Breast epithelium (tissue), 4 donors: ENCODE measurements at regions not wholly inside any gene's neighbourhood (a gene's known extent, or its start where the extent isn't known, plus 50 kb on each side); places are given as distances from the start of the nearest gene placed in this dataset.

ENCODE experiments used
- DNase-seq, 2 donors: peaks; one replicate each; pipeline ENCODE4 v3.0.0-alpha.2; 2019; ENCODE audit warnings: low spot score in 2 of 2
- H3K27ac ChIP-seq, 2 donors: fragments of 200-600 bp; sonication (generic) in 1 of 2; one replicate each; pipeline ENCODE4 v1.5.1; 2016 to 2019; ENCODE audit warnings: mild to moderate bottlenecking in 1 of 2
- H3K27me3 ChIP-seq, 2 donors: fragments of 200-600 bp; sonication (generic) in 1 of 2; one replicate each; pipeline versions ENCODE4 v1.5.1 to v1.6.0; 2017 to 2019; ENCODE audit warnings: control low read depth in 1 of 2, mild to moderate bottlenecking in 1 of 2
- H3K36me3 ChIP-seq: fragments of 200-600 bp; one replicate; pipeline ENCODE4 v1.5.1; 2019
- H3K4me1 ChIP-seq, 2 donors: fragments of 200-600 bp; sonication (generic); one replicate each; pipeline ENCODE4 v1.5.1; 2016 to 2019; ENCODE audit warnings: control low read depth in 1 of 2
- H3K4me3 ChIP-seq, 3 donors: fragments of 200-600 bp; sonication (generic); 1 replicate in 2 of 3; 2 replicates in 1 of 3; pipeline ENCODE4 v1.5.1; 2016 to 2019; ENCODE audit warnings: mild to moderate bottlenecking in 3 of 3, moderate library complexity in 2 of 3
- H3K9me3 ChIP-seq, 2 donors: fragments of 200-600 bp; sonication (generic) in 1 of 2; one replicate each; pipeline ENCODE4 v1.5.1; 2016 to 2019; ENCODE audit warnings: control low read depth in 1 of 2
- POLR2A ChIP-seq: fragments of 450-650 bp; IDR thresholded peaks from one replicate; pipeline ENCODE4 v1.6.1; 2016; ENCODE audit warnings: antibody characterized with exemption, mild to moderate bottlenecking, moderate library complexity
- POLR2AphosphoS5 ChIP-seq, 3 donors: sonication (generic); formaldehyde crosslinking; IDR thresholded peaks; one replicate each; pipeline ENCODE4 v1.6.1; 2017; ENCODE audit warnings: antibody characterized with exemption in 3 of 3
- intact Hi-C: fragments of 100-400 bp; cut with DNase I; formaldehyde crosslinking; loops from one replicate; pipeline ENCODE4 v1.15.1; 2023; ENCODE audit warnings: low total_unique reads
- TF ChIP-seq, protein P1 (sequence below), 3 donors: fragments of 450-650 bp; IDR thresholded peaks; one replicate each; pipeline ENCODE4 v1.5.1; 2016 to 2017; ENCODE audit warnings: antibody characterized with exemption in 3 of 3, mild to moderate bottlenecking in 3 of 3, moderate library complexity in 3 of 3

DNA sequence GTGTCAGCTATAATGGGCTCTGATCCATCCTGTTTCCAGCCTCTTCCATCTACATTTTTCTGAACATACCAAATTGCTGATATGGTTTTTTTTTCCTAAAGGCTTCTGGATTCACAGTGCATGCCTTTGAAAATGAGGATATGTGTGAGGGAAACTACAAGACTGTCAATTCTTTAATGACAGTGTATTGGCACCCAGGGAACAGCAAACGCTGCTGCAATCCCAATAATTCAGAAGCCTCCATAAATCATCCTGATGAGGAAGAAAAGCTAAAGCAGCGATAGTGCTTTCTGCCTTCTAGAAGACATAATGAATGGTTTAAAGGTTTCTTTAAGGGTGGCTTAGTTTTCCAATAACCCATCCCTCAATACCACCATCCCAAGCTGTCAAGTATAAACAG lies 304.5 kb upstream of the PKDCC start:
- Histone ChIP-seq H3K4me3 (no peak overlapping the region), H3K9me3 (no peaks in the 10 kb centered on the region), H3K36me3 (no peaks in the 10 kb centered on the region), H3K4me1 (no peaks in the 10 kb centered on the region), H3K27me3 (no peaks in the 10 kb centered on the region), H3K27ac (no peak overlapping the region)
- no peak for TF ChIP-seq POLR2AphosphoS5 (IDR thresholded peaks at IDR 0.05)
- TF ChIP-seq, protein P1, sequence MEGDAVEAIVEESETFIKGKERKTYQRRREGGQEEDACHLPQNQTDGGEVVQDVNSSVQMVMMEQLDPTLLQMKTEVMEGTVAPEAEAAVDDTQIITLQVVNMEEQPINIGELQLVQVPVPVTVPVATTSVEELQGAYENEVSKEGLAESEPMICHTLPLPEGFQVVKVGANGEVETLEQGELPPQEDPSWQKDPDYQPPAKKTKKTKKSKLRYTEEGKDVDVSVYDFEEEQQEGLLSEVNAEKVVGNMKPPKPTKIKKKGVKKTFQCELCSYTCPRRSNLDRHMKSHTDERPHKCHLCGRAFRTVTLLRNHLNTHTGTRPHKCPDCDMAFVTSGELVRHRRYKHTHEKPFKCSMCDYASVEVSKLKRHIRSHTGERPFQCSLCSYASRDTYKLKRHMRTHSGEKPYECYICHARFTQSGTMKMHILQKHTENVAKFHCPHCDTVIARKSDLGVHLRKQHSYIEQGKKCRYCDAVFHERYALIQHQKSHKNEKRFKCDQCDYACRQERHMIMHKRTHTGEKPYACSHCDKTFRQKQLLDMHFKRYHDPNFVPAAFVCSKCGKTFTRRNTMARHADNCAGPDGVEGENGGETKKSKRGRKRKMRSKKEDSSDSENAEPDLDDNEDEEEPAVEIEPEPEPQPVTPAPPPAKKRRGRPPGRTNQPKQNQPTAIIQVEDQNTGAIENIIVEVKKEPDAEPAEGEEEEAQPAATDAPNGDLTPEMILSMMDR (IDR thresholded peaks at IDR 0.05): no peak
- no peak for TF ChIP-seq POLR2A
- intact Hi-C loops: no loop called here
- DNase-seq: no peak

GRCh38 chr2:41750829-41751228 lies 297.0 kb upstream of the PKDCC start:
- TF ChIP-seq POLR2AphosphoS5 (IDR thresholded peaks at IDR 0.05): no peak
- no peak for TF ChIP-seq POLR2A
- TF ChIP-seq, protein P1 (IDR thresholded peaks at IDR 0.05): no peak
- intact Hi-C loops: loop anchor here (10.0 kb wide), 1 partner anchor 824 kb away; no protein-coding TSS in a partner anchor

GRCh38 chr2:41759880-41760279 lies 287.9 kb upstream of the PKDCC start:
- no peaks in the 10 kb centered on the region for H3K27me3 ChIP-seq
- intact Hi-C loops: loop anchor here (10.0 kb wide), 1 partner anchor 815 kb away; no protein-coding TSS in a partner anchor
- DNase-seq: no peak

More at GRCh38 chr2:41750829-41751228, 297.0 kb upstream of the PKDCC start:
- Histone ChIP-seq H3K4me1 (no peaks in the 10 kb centered on the region), H3K27me3 (no peaks in the 10 kb centered on the region), H3K27ac (no peak overlapping the region), H3K9me3 (no peaks in the 10 kb centered on the region), H3K36me3 (no peaks in the 10 kb centered on the region), H3K4me3 (no peak overlapping the region)
- DNase-seq: no peak

DNA sequence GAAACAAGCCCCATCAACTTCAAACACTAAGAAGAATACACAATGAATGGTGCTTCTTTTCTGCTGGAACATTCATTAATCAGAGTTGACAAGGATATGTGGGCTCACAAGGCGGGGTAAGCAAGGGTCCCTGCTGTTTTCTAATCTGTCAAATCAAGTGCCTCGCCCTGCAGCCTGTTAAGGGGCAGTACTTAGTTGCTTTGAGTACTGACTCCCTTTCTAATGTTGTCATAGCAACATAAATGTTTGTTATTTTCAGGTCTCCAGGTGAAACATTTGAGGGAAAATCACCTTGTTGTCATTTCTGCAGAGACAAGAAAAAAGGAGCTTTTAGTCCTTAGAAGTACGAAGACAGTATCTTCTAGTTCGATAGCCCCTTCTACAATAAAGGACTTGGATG lies 284.7 kb upstream of the PKDCC start:
- H3K4me3 ChIP-seq: no peak overlapping the region
- H3K27me3 ChIP-seq: no peaks in the 10 kb centered on the region
- no peaks in the 10 kb centered on the region for H3K4me1 ChIP-seq
- no peaks in the 10 kb centered on the region for H3K9me3 ChIP-seq
- intact Hi-C loops: no loop called here
- no peak overlapping the region for H3K27ac ChIP-seq
- H3K36me3 ChIP-seq: no peaks in the 10 kb centered on the region
- no peak for DNase-seq
- no peak for TF ChIP-seq POLR2A
- TF ChIP-seq, protein P1 (IDR thresholded peaks at IDR 0.05): no peak
- TF ChIP-seq POLR2AphosphoS5 (IDR thresholded peaks at IDR 0.05): no peak

More at GRCh38 chr2:41759880-41760279, 287.9 kb upstream of the PKDCC start:
- TF ChIP-seq POLR2A: no peak
- no peak for TF ChIP-seq POLR2AphosphoS5 (IDR thresholded peaks at IDR 0.05)
- TF ChIP-seq, protein P1 (IDR thresholded peaks at IDR 0.05): no peak
- H3K9me3 ChIP-seq: no peaks in the 10 kb centered on the region
- H3K4me3 ChIP-seq: no peak overlapping the region
- no peaks in the 10 kb centered on the region for H3K4me1 ChIP-seq
- no peaks in the 10 kb centered on the region for H3K36me3 ChIP-seq
- H3K27ac ChIP-seq: no peak overlapping the region

DNA sequence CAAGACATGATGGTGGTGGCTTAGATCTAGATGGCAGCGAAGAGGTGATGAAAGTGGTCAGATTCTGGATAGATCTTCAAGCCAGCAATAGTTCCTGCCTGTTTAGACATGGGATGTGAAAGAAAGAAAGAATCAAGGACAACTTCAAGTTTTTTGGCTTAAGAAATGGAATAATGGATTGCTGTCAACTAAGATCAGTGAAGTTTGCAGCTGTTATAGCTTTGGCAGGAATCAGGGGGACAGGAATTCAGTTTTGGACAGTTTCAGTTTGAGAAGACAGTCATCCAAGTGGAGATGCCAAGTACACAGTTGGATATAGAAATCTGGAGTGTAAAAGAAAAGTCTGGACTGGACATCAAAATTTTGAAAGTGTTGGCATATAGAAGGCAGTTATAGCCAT lies 283.7 kb upstream of the PKDCC start:
- no peak overlapping the region for H3K27ac ChIP-seq
- H3K9me3 ChIP-seq: no peaks in the 10 kb centered on the region
- DNase-seq: no peak
- no peaks in the 10 kb centered on the region for H3K4me1 ChIP-seq
- H3K4me3 ChIP-seq: no peak overlapping the region
- no peaks in the 10 kb centered on the region for H3K27me3 ChIP-seq
- TF ChIP-seq POLR2A (no peak), POLR2AphosphoS5 (IDR thresholded peaks at IDR 0.05) (no peak)
- TF ChIP-seq, protein P1 (IDR thresholded peaks at IDR 0.05): no peak
- no peaks in the 10 kb centered on the region for H3K36me3 ChIP-seq
- intact Hi-C loops: no loop called here
